Stimulated activated CD4-positive, alpha-beta T cell treated with anti-CD3 and anti-CD28 coated beads, Interleukin-4, amount 100 ng/mL, for 4 hours (primary cell): ENCODE measurements at regions not wholly inside any gene's neighbourhood (a gene's known extent, or its start where the extent isn't known, plus 50 kb on each side); places are given as distances from the start of the nearest gene placed in this dataset.
"Not testable (repeated sequence)": the region's sequence is repeated elsewhere in the genome, so short reads cannot be mapped to it uniquely, and the experiment has no call there.

ENCODE experiments used
- DNase-seq, 2 experiments: peaks; one replicate each; pipeline ENCODE4 v3.0.0-alpha.2; 2020

DNA sequence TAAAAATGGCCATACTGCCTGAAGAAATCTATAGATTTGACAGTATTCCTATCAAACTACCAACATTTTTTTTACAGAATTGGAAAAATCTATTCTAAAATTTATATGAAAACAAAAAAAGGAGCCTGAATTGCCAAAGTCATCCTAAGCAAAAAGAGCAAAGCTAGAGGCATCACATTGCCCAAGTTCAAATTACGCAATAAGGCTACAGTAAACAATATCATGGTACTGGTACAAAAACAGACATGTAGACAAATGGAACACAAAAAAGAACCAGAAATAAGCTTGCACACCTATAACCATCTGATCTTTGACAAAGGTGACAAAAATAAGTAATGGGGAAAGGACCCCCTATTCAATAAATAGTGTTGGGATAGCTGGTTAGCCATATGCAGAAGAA, 50.2 kb upstream of the THSD7B start:
- DNase-seq, result no peak

DNA sequence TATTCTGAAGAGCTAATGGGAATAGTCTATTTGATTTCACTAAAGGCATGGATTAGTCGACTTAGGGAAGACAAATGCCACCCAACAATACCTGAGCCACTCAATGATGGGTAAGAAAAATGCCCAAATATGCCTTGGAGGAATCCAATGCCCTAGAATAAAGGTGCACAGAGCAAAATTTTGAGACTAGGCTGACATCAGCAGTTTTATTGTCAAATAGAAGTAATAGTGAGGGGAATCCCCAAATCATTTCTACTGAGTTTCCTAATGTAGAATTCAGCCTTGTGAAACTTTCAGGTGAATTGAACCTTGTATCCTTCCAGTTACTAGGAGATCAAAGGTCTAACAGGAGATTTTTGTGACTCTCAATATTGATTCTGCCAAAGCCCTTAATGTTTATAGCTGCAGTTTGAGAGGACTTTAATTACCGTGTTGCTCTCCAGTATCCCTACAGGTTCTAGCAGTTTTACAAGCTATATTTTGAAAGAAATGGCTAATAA, 50.8 kb upstream of the THSD7B start:
- no peak for DNase-seq

GRCh38 chr2:136713739-136714138, 51.6 kb upstream of the THSD7B start:
- no peak for DNase-seq

- no peak for DNase-seq
Observed at GRCh38 chr2:136705336-136705735, 60.0 kb upstream of the THSD7B start.

DNA sequence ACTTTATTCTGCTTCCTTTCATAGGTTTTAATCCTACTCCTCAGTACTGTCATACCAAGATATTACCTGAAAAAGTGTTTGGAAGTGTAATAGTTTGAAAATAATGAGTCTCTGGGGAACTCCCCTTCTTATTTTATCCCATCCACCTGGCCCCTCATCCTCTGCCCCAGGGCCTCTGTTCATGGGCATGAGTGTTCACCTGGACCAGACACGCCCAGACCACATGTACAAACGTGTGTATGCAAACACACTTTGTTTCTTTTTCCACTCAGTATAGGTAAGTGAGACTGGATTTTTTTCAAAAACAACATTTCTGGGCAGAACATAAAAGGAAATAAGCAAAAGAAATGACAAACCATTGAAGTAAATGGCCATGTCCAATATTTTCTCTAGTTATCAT, 62.1 kb upstream of the THSD7B start:
- no peak for DNase-seq

GRCh38 chr2:136696438-136696837, 68.9 kb upstream of the THSD7B start:
- no peak for DNase-seq

DNA sequence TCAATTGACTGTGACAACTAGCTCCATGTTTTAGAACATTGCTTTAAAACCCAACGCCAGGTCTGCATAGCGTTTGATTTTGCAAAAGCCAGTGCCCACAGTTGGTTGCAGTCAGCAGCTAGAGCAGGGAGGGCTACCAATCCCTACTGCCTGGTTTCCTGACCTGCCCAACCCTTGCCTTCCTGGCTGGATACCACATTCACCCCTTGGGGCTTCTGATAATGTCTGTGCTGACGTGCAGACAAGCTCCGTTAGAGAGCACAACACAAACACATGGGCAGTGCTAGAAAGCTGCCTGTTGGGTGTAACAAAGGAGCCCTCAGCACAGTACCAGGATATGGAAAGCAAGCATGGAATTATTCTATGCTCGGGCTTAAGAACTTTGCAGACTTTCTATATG, 71.4 kb upstream of the THSD7B start:
- DNase-seq, result no peak

- not testable (repeated sequence) for DNase-seq
Observed at GRCh38 chr2:136680079-136680478, 85.3 kb upstream of the THSD7B start.

DNA sequence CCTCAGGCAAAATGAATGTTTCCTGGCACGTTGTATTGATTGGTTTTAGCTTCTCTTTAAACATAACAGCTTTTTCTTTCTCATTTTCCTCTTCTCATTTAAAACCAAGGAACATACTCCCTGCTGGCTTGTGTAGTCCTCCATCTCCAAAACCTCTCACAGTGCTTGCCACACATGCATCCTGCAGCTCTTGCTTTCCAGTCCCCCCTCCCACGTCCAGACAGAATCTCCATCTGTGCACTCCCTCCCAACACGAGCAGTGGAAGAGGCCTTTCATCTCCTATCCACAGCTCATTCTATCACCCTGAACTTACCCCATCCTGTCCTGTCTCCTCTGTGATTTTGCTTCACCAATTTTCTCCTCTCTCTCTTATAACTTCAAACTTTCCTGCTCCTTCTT, 99.6 kb upstream of the THSD7B start:
- no peak for DNase-seq

- no peak for DNase-seq
Observed at GRCh38 chr2:136664713-136665405, 100.5 kb upstream of the THSD7B start.

GRCh38 chr2:136658201-136658600, 107.1 kb upstream of the THSD7B start:
- DNase-seq, result no peak

GRCh38 chr2:136653861-136654260, 111.5 kb upstream of the THSD7B start:
- no peak for DNase-seq

GRCh38 chr2:136651456-136652010, 113.8 kb upstream of the THSD7B start:
- DNase-seq, result no peak

DNA sequence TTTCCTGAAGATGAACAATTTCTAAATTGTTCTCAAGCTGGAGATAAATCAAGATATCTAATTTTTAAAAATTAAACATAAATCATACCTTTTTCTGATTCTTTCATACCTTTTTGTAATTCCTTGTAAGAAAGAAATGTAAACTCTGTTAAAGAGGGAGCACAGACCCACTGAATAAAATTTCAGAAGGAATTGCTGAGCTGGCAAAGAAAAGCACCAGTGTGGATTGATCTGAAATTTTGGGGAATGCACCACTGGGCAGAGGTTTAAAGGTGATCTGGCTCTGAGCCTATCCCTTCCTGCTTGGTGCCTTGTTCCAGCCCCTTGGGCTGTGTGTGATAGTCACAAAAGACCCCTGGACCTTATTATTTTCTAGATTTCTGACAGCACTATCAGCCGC, 118.3 kb upstream of the THSD7B start:
- no peak for DNase-seq

GRCh38 chr2:136645236-136645828, 120.0 kb upstream of the THSD7B start:
- DNase-seq, result no peak

- DNase-seq, result no peak
Observed at GRCh38 chr2:136639651-136640050, 125.7 kb upstream of the THSD7B start.

- no peak for DNase-seq
Observed at GRCh38 chr2:136638193-136638592, 127.2 kb upstream of the THSD7B start.

DNA sequence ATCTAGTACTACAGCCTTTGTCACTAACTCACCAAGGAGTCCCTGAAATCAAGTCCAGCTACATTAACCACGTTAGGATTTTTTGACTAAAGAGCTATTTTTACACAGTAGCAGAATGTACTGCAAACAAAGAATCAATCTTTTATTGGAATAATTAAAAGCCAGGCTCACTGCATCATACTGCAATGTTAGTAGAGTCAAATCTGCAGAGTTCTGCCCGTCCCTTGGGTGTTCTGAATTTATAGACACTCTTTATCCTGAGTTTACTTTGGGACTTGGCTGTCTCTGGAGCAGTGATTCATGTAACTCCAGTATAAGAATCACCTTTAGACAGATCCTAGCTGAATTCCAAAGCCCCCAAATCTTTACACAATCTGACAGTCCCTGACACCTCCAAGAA, 127.9 kb upstream of the THSD7B start:
- no peak for DNase-seq

DNA sequence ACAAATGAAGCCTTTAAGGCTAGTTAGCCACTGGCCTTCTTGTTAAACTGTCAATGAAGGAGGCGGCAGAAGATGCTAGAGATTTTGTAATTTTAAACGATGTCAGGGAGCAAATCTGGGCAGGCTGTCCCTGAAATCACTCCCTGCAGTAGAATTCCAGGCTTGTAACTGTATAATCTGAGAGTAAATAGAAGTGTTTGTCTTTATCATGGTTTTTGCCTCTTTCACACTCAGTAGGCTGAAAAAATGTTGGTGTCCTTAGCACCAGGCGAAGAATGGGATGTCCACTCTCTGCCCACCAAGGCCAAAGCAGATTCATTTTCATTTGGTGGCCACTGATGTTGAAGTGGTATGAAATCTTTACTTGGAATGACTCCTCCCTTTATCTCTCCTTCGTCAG, 136.9 kb upstream of the THSD7B start:
- no peak for DNase-seq

GRCh38 chr2:136613096-136613495, 152.2 kb upstream of the THSD7B start:
- no peak for DNase-seq

- DNase-seq, result no peak
Observed at GRCh38 chr2:136612079-136612478, 153.3 kb upstream of the THSD7B start.

DNA sequence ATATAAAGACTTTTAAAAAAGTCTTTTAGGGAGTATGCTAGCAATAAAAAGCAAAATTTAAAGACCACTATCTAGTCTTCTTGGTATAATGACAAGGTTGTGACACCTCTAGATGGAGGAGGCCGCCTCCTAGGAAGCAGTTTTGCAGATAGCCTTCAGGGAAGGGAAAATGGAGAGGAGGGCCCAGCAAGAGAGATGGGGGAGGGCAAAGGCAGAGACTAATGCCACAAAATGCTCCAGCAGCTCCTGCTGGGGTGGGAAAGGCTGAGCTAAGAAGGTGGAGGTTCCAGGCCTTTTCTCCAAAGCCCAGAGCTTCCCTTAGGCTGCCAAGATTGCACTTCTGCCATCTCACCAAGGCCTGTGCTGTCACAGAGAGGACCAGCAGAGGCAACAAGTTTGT, 153.9 kb upstream of the THSD7B start:
- DNase-seq, result no peak

GRCh38 chr2:136582628-136583205, 182.6 kb upstream of the THSD7B start:
- DNase-seq, result no peak

- DNase-seq, result no peak
Observed at GRCh38 chr2:136572335-136572734, 193.0 kb upstream of the THSD7B start.
